Astrocyte (in vitro differentiated cells and primary cell): ENCODE measurements at regions not wholly inside any gene's neighbourhood (a gene's known extent, or its start where the extent isn't known, plus 50 kb on each side); places are given as distances from the start of the nearest gene placed in this dataset.

ENCODE experiments used
- DNase-seq: peaks from one replicate; pipeline ENCODE4 v3.0.0-alpha.2; 2010; ENCODE audit warnings: low read depth
- FAIRE-seq: peaks from 2 replicates; lab custom pipeline; 2011; peaks lifted over from hg19 to GRCh38; lab: Jason Lieb, UNC
- H2AFZ ChIP-seq: 2 replicates; pipeline ENCODE4 v1.6.0; 2012; ENCODE audit warnings: low read depth, low read length, inconsistent platforms
- H3K27ac ChIP-seq: 2 replicates; pipeline ENCODE4 v1.5.1; 2011; ENCODE audit warnings: low read depth, low read length, inconsistent platforms
- H3K27me3 ChIP-seq: 2 replicates; pipeline ENCODE4 v1.6.0; 2011; ENCODE audit warnings: low read length, inconsistent platforms; ENCODE audit not compliant: insufficient read depth
- H3K36me3 ChIP-seq: 2 replicates; pipeline ENCODE4 v1.5.1; 2011; ENCODE audit warnings: low read length, inconsistent platforms; ENCODE audit not compliant: insufficient read depth
- H3K4me1 ChIP-seq: 2 replicates; pipeline ENCODE4 v1.5.1; 2011; ENCODE audit warnings: low read length, inconsistent platforms; ENCODE audit not compliant: insufficient read depth
- H3K4me2 ChIP-seq: 2 replicates; pipeline ENCODE4 v1.6.0; 2012; ENCODE audit warnings: low read length, inconsistent platforms
- H3K4me3 ChIP-seq: 2 replicates; pipeline ENCODE4 v1.5.1; 2011; ENCODE audit warnings: low read depth, mild to moderate bottlenecking, low read length, inconsistent platforms; ENCODE audit not compliant: insufficient read depth
- H3K79me2 ChIP-seq: 2 replicates; pipeline ENCODE4 v1.6.0; 2012; ENCODE audit warnings: mild to moderate bottlenecking, low read length, inconsistent platforms; ENCODE audit not compliant: insufficient read depth
- H3K9ac ChIP-seq: 2 replicates; pipeline ENCODE4 v1.6.0; 2012; ENCODE audit warnings: mild to moderate bottlenecking, low read length, inconsistent platforms
- H3K9me3 ChIP-seq: 2 replicates; pipeline ENCODE4 v1.5.1; 2012; ENCODE audit warnings: low read depth, mild to moderate bottlenecking, low read length, inconsistent platforms; ENCODE audit not compliant: insufficient read depth
- H4K20me1 ChIP-seq: 2 replicates; pipeline ENCODE4 v1.6.0; 2012; ENCODE audit warnings: low read length, inconsistent platforms; ENCODE audit not compliant: insufficient read depth
- H3K27ac Mint-ChIP-seq: one replicate; pipeline ENCODE4 v1.8.0; 2021; ENCODE audit warnings: mild to moderate bottlenecking, mixed read lengths; ENCODE audit not compliant: unreplicated experiment
- H3K27me3 Mint-ChIP-seq: one replicate; pipeline ENCODE4 v1.8.0; 2021; ENCODE audit warnings: low read depth, mixed read lengths; ENCODE audit not compliant: unreplicated experiment
- H3K36me3 Mint-ChIP-seq: one replicate; pipeline ENCODE4 v1.8.0; 2021; ENCODE audit warnings: low read depth, mixed read lengths; ENCODE audit not compliant: unreplicated experiment
- H3K4me1 Mint-ChIP-seq: one replicate; pipeline ENCODE4 v1.8.0; 2021; ENCODE audit warnings: low read depth, mixed read lengths; ENCODE audit not compliant: unreplicated experiment
- H3K4me3 Mint-ChIP-seq: one replicate; pipeline ENCODE4 v1.8.0; 2021; ENCODE audit warnings: mild to moderate bottlenecking, moderate library complexity, mixed read lengths; ENCODE audit not compliant: unreplicated experiment
- H3K9me3 Mint-ChIP-seq: one replicate; pipeline ENCODE4 v1.8.0; 2021; ENCODE audit warnings: mild to moderate bottlenecking, mixed read lengths; ENCODE audit not compliant: unreplicated experiment
- CTCF ChIP-seq: IDR thresholded peaks from 2 replicates; pipeline ENCODE4 v1.5.1; 2011; ENCODE audit warnings: low read depth, mild to moderate bottlenecking, inconsistent platforms, low read length, moderate library complexity; ENCODE audit not compliant: insufficient read depth
- EZH2 ChIP-seq: IDR thresholded peaks from 2 replicates; pipeline ENCODE4 v1.6.1; 2012; ENCODE audit warnings: mild to moderate bottlenecking, low read length, inconsistent platforms; ENCODE audit not compliant: insufficient read depth

DNA sequence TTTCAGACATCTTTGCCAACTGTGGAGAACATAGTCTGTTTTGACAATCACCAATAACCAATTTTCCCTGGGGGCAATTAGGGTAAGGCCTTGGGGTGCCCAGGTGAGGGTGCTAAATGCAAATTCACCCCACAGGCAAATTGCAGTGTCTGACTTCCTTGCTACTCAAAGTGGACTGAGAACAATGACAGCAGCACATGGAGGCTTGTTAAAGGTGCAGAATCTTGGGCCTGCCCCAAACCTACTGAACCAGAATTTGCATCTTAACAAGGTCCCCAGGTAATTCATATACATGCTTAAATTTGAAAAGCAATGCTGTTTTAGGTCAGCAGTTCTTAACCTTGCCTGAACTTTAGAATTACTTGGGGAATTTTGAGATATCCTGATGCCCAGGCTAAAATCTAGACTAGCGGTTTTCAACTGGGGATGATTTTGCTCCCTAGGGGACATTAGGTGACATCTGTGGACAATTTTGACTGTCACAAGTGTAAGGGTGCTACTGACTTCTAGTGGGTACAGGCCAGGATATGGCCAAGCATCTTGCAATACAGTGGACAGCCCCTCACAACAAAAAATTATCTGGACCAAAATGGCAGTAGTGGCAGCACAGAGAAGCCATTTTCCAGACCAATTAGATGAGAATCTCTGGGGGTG, 80.2 kb upstream of the GCFC2 start:
- H3K4me1 ChIP-seq, result no peaks in the 10 kb centered on the region
- TF ChIP-seq EZH2 (no peak), CTCF (no peak)
- no peaks in the 10 kb centered on the region for H3K9me3 ChIP-seq
- no peak for DNase-seq
- no peaks in the 10 kb centered on the region for H3K79me2 ChIP-seq
- no peak overlapping the region for H3K9ac ChIP-seq
- no peak overlapping the region for H3K27ac ChIP-seq
- Mint-ChIP-seq H3K4me3 (no peak overlapping the region), H3K27me3 (no peaks in the 10 kb centered on the region), H3K27ac (no peak overlapping the region), H3K36me3 (no peaks in the 10 kb centered on the region), H3K9me3 (no peaks in the 10 kb centered on the region), H3K4me1 (peaks cover 23% of the 10 kb centered on the region)
- no peak overlapping the region for H3K4me2 ChIP-seq
- no peak overlapping the region for H3K4me3 ChIP-seq
- H3K27me3 ChIP-seq, result no peaks in the 10 kb centered on the region
- no peak overlapping the region for H2AFZ ChIP-seq
- no peaks in the 10 kb centered on the region for H4K20me1 ChIP-seq
- H3K36me3 ChIP-seq, result no peaks in the 10 kb centered on the region
- FAIRE-seq, result no peak

DNA sequence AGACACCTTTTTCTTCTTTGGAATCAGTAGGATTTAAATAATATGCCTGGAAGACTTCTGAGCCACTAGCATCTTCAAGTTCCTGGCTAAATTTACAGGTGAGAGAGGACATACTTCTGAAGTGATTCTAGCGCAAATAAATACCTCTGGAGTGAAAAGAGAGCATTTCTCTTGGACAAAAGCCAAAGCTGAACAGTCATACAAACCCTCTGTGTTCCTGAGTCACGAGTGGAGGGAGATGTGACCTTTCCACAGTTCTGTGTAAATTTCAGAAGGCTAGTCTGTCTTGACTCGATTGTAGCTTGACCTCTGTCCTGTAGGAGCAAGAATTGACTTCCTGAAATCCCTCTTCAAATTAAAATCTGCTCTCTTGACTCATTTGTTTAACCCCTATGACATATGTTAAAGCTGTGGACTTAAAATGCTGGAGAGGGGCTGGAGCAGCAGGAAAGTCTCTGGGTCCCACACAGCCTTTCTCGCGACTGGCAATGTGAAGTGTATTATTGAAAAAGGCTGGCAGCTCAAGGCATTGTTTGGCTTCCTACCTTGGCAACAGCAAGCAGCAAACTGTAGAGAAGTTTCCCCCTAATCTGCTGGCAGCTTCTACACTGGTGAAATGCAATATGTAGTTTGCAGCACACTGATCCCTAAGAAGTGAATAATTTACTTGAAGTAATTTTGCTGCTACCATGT, 79.6 kb upstream of the GCFC2 start:
- no peak for TF ChIP-seq EZH2
- TF ChIP-seq CTCF, result no peak
- Mint-ChIP-seq H3K4me1 (peaks cover 23% of the 10 kb centered on the region), H3K27ac (no peak overlapping the region), H3K4me3 (no peak overlapping the region), H3K36me3 (no peaks in the 10 kb centered on the region), H3K9me3 (no peaks in the 10 kb centered on the region), H3K27me3 (no peaks in the 10 kb centered on the region)
- H3K4me1 ChIP-seq, result no peaks in the 10 kb centered on the region
- FAIRE-seq (no peak), DNase-seq (no peak)
- no peak overlapping the region for H3K4me2 ChIP-seq
- H3K4me3 ChIP-seq, result no peak overlapping the region
- no peaks in the 10 kb centered on the region for H3K79me2 ChIP-seq
- no peaks in the 10 kb centered on the region for H4K20me1 ChIP-seq
- no peaks in the 10 kb centered on the region for H3K36me3 ChIP-seq
- H3K9ac ChIP-seq, result no peak overlapping the region
- H2AFZ ChIP-seq, result no peak overlapping the region
- H3K27me3 ChIP-seq, result no peaks in the 10 kb centered on the region
- H3K9me3 ChIP-seq, result no peaks in the 10 kb centered on the region
- no peak overlapping the region for H3K27ac ChIP-seq

- Histone ChIP-seq H2AFZ (no peak overlapping the region), H3K4me1 (no peaks in the 10 kb centered on the region), H3K4me3 (no peak overlapping the region), H3K27me3 (no peaks in the 10 kb centered on the region), H3K36me3 (no peaks in the 10 kb centered on the region), H3K4me2 (no peak overlapping the region), H3K79me2 (no peaks in the 10 kb centered on the region), H4K20me1 (no peaks in the 10 kb centered on the region), H3K27ac (no peak overlapping the region), H3K9me3 (no peaks in the 10 kb centered on the region), H3K9ac (no peak overlapping the region)
- peak overlapping the region; percentile 30 for H3K27ac Mint-ChIP-seq
- TF ChIP-seq EZH2, result no peak
- no peak for TF ChIP-seq CTCF
- H3K9me3 Mint-ChIP-seq, result no peaks in the 10 kb centered on the region
- H3K4me3 Mint-ChIP-seq, result no peak overlapping the region
- no peak for FAIRE-seq
- H3K27me3 Mint-ChIP-seq, result peaks cover 5% of the 10 kb centered on the region
- peak; percentile 20 for DNase-seq
- peaks cover 23% of the 10 kb centered on the region for H3K4me1 Mint-ChIP-seq
- no peaks in the 10 kb centered on the region for H3K36me3 Mint-ChIP-seq
These were observed 78.2 kb upstream of the GCFC2 start for GRCh38 chr2:75788902-75789301.
